ENCODE measurements at regions not wholly inside any gene's neighbourhood (a gene's known extent, or its start where the extent isn't known, plus 50 kb on each side); places are given as distances from the start of the nearest gene placed in this dataset.

GRCh38 chr5:135246923-135247795, 151.9 kb downstream of the MACROH2A1 start:
- DNase-seq, result peak; percentile 80

GRCh38 chr5:135246605-135246922, 152.5 kb downstream of the MACROH2A1 start:
- no peak for DNase-seq

- DNase-seq, result peak; percentile 69
These were observed 153.2 kb downstream of the MACROH2A1 start for GRCh38 chr5:135245521-135246499.

GRCh38 chr5:135244620-135245021, 154.4 kb downstream of the MACROH2A1 start:
- DNase-seq, result no peak

- no peak for DNase-seq
These were observed 155.3 kb downstream of the MACROH2A1 start for GRCh38 chr5:135243556-135244285.

GRCh38 chr5:135242866-135243555, 156.0 kb downstream of the MACROH2A1 start:
- no peak for DNase-seq

- no peak for DNase-seq
These were observed 156.8 kb downstream of the MACROH2A1 start for GRCh38 chr5:135242021-135242865.

- DNase-seq, result no peak
These were observed 157.5 kb downstream of the MACROH2A1 start for GRCh38 chr5:135241536-135241935.

GRCh38 chr5:135240781-135241360, 158.2 kb downstream of the MACROH2A1 start:
- DNase-seq, result no peak

GRCh38 chr5:135240283-135240633, 158.8 kb downstream of the MACROH2A1 start:
- no peak for DNase-seq

GRCh38 chr5:135239453-135240282, 159.4 kb downstream of the MACROH2A1 start:
- no peak for DNase-seq

- DNase-seq, result no peak
These were observed 160.2 kb downstream of the MACROH2A1 start for GRCh38 chr5:135238622-135239452.

- no peak for DNase-seq
These were observed 161.3 kb downstream of the MACROH2A1 start for GRCh38 chr5:135237748-135238103.

GRCh38 chr5:135236908-135237747, 161.9 kb downstream of the MACROH2A1 start:
- no peak for DNase-seq

- no peak for DNase-seq
These were observed 162.7 kb downstream of the MACROH2A1 start for GRCh38 chr5:135236228-135236907.

- DNase-seq, result no peak
These were observed 163.3 kb downstream of the MACROH2A1 start for GRCh38 chr5:135235551-135236227.

Data from suppressor macrophage treated with lipopolysaccharide for 4 hours (primary cell).